ENCODE measurements at regions not wholly inside any gene's neighbourhood (a gene's known extent, or its start where the extent isn't known, plus 50 kb on each side); places are given as distances from the start of the nearest gene placed in this dataset.

- Histone ChIP-seq H3K27ac (ENCODE audit: low read depth, low read length) (no peak overlapping the region), H3K27me3 (ENCODE audit: control insufficient read depth, insufficient read depth, low read length) (no peaks in the 10 kb centered on the region)
Measured at GRCh38 chr18:77329651-77330050, 80.0 kb downstream of the GALR1 start.

DNA sequence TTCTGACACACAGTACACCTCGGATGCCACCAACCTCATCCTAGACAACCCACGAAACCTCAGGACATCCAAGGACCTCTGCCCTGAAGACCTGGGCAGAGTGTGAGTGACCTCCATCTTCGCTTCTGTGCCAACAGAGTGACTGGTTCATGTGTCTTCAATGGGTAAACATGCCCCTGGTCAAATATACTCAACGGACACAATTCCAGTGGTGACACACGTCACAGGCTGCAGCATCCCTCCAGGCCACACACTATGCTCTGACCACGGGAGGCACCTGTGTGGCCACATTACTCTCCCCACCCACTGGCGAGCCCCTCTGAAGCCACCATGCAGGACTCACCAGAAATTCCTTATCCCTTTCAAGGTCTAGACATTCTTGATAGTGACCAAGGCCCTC is 85.2 kb downstream of the GALR1 start:
- H3K9ac ChIP-seq (ENCODE audit: low read depth, low read length): no peak overlapping the region
- no peaks in the 10 kb centered on the region for H3K36me3 ChIP-seq (ENCODE audit: control insufficient read depth, insufficient read depth, low read length)
- H3K27ac ChIP-seq (ENCODE audit: low read depth, low read length): no peak overlapping the region
- no peaks in the 10 kb centered on the region for H3K27me3 ChIP-seq (ENCODE audit: control insufficient read depth, insufficient read depth, low read length)
- H3K9me3 ChIP-seq (ENCODE audit: control insufficient read depth, insufficient read depth, low read length): no peaks in the 10 kb centered on the region
- H3K4me1 ChIP-seq (ENCODE audit: control insufficient read depth, insufficient read depth, low read length): no peaks in the 10 kb centered on the region; the same call in 1 of the 2 replicates
- H3K4me3 ChIP-seq (ENCODE audit: low read depth, low read length): no peak overlapping the region

More at GRCh38 chr18:77329651-77330050, 80.0 kb downstream of the GALR1 start:
- Histone ChIP-seq H3K4me1 (ENCODE audit: control insufficient read depth, insufficient read depth, low read length) (no peaks in the 10 kb centered on the region), H3K4me3 (ENCODE audit: low read depth, low read length) (no peak overlapping the region), H3K9ac (ENCODE audit: low read depth, low read length) (no peak overlapping the region), H3K36me3 (ENCODE audit: control insufficient read depth, insufficient read depth, low read length) (no peaks in the 10 kb centered on the region), H3K9me3 (ENCODE audit: control insufficient read depth, insufficient read depth, low read length) (no peaks in the 10 kb centered on the region)

DNA sequence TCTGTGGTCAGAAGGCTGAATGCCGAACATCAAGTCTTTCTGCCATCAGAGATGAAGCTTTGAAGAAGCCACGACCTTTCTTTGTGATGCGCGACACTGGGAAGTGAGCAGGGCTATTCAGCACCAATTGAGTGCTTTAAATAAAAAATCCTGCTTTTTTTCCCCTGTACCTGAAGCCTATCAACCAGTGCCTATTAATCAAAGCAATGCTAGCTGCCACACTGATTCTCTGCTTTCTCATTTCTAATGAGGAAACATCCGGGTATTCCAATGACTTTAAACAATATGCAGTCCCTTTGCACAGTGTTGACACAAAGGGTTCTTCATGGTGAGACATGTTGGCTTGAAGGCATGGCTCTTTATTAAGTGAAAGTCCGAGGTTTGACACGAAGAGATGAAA is 88.0 kb downstream of the GALR1 start:
- Histone ChIP-seq H3K4me3 (ENCODE audit: low read depth, low read length) (no peak overlapping the region), H3K36me3 (ENCODE audit: control insufficient read depth, insufficient read depth, low read length) (no peaks in the 10 kb centered on the region), H3K4me1 (ENCODE audit: control insufficient read depth, insufficient read depth, low read length) (no peaks in the 10 kb centered on the region; the same call in 1 of the 2 replicates), H3K27ac (ENCODE audit: low read depth, low read length) (no peak overlapping the region), H3K9ac (ENCODE audit: low read depth, low read length) (no peak overlapping the region), H3K9me3 (ENCODE audit: control insufficient read depth, insufficient read depth, low read length) (no peaks in the 10 kb centered on the region), H3K27me3 (ENCODE audit: control insufficient read depth, insufficient read depth, low read length) (no peaks in the 10 kb centered on the region)

- H3K9me3 ChIP-seq (ENCODE audit: control insufficient read depth, insufficient read depth, low read length): no peaks in the 10 kb centered on the region
- H3K4me1 ChIP-seq (ENCODE audit: control insufficient read depth, insufficient read depth, low read length): no peaks in the 10 kb centered on the region; the same call in 1 of the 2 replicates
- no peak overlapping the region for H3K4me3 ChIP-seq (ENCODE audit: low read depth, low read length)
- no peaks in the 10 kb centered on the region for H3K27me3 ChIP-seq (ENCODE audit: control insufficient read depth, insufficient read depth, low read length)
- H3K27ac ChIP-seq (ENCODE audit: low read depth, low read length): no peak overlapping the region
- H3K9ac ChIP-seq (ENCODE audit: low read depth, low read length): no peak overlapping the region
- H3K36me3 ChIP-seq (ENCODE audit: control insufficient read depth, insufficient read depth, low read length): no peaks in the 10 kb centered on the region
Measured at GRCh38 chr18:77339093-77339492, 89.4 kb downstream of the GALR1 start.

- Histone ChIP-seq H3K9ac (ENCODE audit: low read depth, low read length) (no peak overlapping the region), H3K4me1 (ENCODE audit: control insufficient read depth, insufficient read depth, low read length) (no peaks in the 10 kb centered on the region; the same call in 1 of the 2 replicates), H3K4me3 (ENCODE audit: low read depth, low read length) (no peak overlapping the region), H3K27me3 (ENCODE audit: control insufficient read depth, insufficient read depth, low read length) (no peaks in the 10 kb centered on the region), H3K9me3 (ENCODE audit: control insufficient read depth, insufficient read depth, low read length) (no peaks in the 10 kb centered on the region), H3K27ac (ENCODE audit: low read depth, low read length) (no peak overlapping the region), H3K36me3 (ENCODE audit: control insufficient read depth, insufficient read depth, low read length) (no peaks in the 10 kb centered on the region)
Measured at GRCh38 chr18:77339623-77340022, 90.0 kb downstream of the GALR1 start.

DNA sequence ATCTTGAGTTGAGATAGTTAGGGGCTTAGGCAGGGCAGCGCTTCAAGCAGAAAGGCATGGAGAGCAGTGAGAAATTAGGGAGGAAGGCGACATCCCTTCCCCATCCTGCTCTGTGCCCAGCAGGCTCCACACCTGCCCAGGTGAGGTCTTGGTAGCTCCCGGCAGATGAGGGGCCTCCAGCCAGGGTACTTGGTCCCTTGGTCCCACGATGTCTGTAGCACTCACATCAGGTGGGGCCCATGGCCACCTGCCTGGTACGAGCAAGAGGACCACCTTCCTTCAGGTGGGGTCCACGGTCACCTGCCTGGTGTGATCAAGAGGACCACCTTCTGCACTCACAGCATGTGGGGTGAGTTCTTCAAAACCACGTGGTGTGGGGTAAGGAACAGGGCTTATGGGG is 91.2 kb downstream of the GALR1 start:
- H3K4me1 ChIP-seq (ENCODE audit: control insufficient read depth, insufficient read depth, low read length): no peaks in the 10 kb centered on the region; the same call in 1 of the 2 replicates

GRCh38 chr18:77341527-77342325 is 92.1 kb downstream of the GALR1 start:
- no peak overlapping the region for H3K27ac ChIP-seq (ENCODE audit: low read depth, low read length)
- H3K4me1 ChIP-seq (ENCODE audit: control insufficient read depth, insufficient read depth, low read length): no peaks in the 10 kb centered on the region; the same call in 1 of the 2 replicates
- no peaks in the 10 kb centered on the region for H3K9me3 ChIP-seq (ENCODE audit: control insufficient read depth, insufficient read depth, low read length)

More for the DNA sequence above, 91.2 kb downstream of the GALR1 start:
- Histone ChIP-seq H3K36me3 (ENCODE audit: control insufficient read depth, insufficient read depth, low read length) (no peaks in the 10 kb centered on the region), H3K27me3 (ENCODE audit: control insufficient read depth, insufficient read depth, low read length) (no peaks in the 10 kb centered on the region), H3K4me3 (ENCODE audit: low read depth, low read length) (no peak overlapping the region), H3K27ac (ENCODE audit: low read depth, low read length) (no peak overlapping the region), H3K9ac (ENCODE audit: low read depth, low read length) (no peak overlapping the region), H3K9me3 (ENCODE audit: control insufficient read depth, insufficient read depth, low read length) (no peaks in the 10 kb centered on the region)

DNA sequence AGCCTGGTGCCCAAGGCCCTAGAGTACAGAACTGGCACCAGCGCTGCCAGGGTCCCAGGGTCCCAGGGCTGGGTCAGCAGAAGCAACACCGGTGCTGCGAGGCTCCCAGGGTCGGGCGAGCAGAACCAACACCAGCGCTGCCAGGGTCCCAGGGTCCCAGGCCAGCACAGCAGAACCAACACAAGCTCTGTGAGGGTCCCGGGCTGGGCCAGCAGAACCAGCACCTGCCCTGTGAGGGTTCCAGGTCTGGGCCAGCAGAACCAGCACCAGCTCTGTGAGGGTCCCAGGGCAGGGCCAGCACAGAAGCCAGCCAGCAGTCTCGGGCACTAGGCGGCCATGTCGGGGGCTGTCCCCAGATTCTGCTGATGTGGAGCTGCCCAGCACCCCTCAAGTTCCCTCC is 93.1 kb downstream of the GALR1 start:
- Histone ChIP-seq H3K9ac (ENCODE audit: low read depth, low read length) (no peak overlapping the region), H3K27ac (ENCODE audit: low read depth, low read length) (no peak overlapping the region), H3K4me1 (ENCODE audit: control insufficient read depth, insufficient read depth, low read length) (no peaks in the 10 kb centered on the region; the same call in 1 of the 2 replicates), H3K4me3 (ENCODE audit: low read depth, low read length) (no peak overlapping the region), H3K36me3 (ENCODE audit: control insufficient read depth, insufficient read depth, low read length) (no peaks in the 10 kb centered on the region), H3K9me3 (ENCODE audit: control insufficient read depth, insufficient read depth, low read length) (no peaks in the 10 kb centered on the region), H3K27me3 (ENCODE audit: control insufficient read depth, insufficient read depth, low read length) (no peaks in the 10 kb centered on the region)

More at GRCh38 chr18:77341527-77342325, 92.1 kb downstream of the GALR1 start:
- Histone ChIP-seq H3K27me3 (ENCODE audit: control insufficient read depth, insufficient read depth, low read length) (no peaks in the 10 kb centered on the region), H3K9ac (ENCODE audit: low read depth, low read length) (no peak overlapping the region), H3K36me3 (ENCODE audit: control insufficient read depth, insufficient read depth, low read length) (no peaks in the 10 kb centered on the region), H3K4me3 (ENCODE audit: low read depth, low read length) (no peak overlapping the region)

DNA sequence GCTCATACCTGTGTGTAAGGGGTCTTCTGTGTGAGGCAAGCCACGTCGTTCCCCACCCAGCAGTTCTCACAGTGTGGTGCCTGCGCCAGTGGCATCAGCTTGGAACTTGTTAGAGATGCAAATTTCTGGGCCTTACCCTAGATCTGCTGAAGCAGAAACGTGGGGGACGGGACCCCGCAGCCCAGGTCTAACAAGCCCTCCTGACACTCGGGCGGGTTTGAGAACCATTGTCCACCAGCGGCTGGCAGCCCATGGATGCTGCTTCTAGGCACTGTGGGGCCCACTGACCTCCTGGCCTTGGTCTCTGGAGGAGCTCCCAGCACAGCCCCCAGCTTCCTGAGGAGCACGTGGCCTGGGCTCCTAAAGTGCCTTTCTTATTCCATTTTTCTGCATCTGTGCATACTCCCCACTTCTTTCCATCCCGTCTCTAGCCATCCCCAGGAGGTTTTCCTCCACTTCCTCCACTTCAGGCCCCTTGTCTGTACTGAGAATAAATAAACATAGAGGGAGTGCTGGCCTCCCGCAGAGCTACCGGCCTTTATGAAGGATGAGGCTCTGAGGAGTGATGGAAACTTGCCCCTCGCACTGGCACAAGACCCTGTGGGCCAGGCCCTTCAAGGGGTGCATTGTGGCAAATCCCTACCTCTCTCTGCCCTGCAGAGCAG is 94.3 kb downstream of the GALR1 start:
- Histone ChIP-seq H3K27me3 (ENCODE audit: control insufficient read depth, insufficient read depth, low read length) (no peaks in the 10 kb centered on the region), H3K27ac (ENCODE audit: low read depth, low read length) (no peak overlapping the region), H3K9ac (ENCODE audit: low read depth, low read length) (no peak overlapping the region), H3K9me3 (ENCODE audit: control insufficient read depth, insufficient read depth, low read length) (no peaks in the 10 kb centered on the region), H3K4me3 (ENCODE audit: low read depth, low read length) (no peak overlapping the region), H3K36me3 (ENCODE audit: control insufficient read depth, insufficient read depth, low read length) (no peaks in the 10 kb centered on the region), H3K4me1 (ENCODE audit: control insufficient read depth, insufficient read depth, low read length) (no peaks in the 10 kb centered on the region)

- Histone ChIP-seq H3K9ac (ENCODE audit: low read depth, low read length) (no peak overlapping the region), H3K4me1 (ENCODE audit: control insufficient read depth, insufficient read depth, low read length) (no peaks in the 10 kb centered on the region), H3K27me3 (ENCODE audit: control insufficient read depth, insufficient read depth, low read length) (no peaks in the 10 kb centered on the region), H3K27ac (ENCODE audit: low read depth, low read length) (no peak overlapping the region), H3K9me3 (ENCODE audit: control insufficient read depth, insufficient read depth, low read length) (no peaks in the 10 kb centered on the region), H3K4me3 (ENCODE audit: low read depth, low read length) (no peak overlapping the region), H3K36me3 (ENCODE audit: control insufficient read depth, insufficient read depth, low read length) (no peaks in the 10 kb centered on the region)
Measured at GRCh38 chr18:77344786-77345500, 95.3 kb downstream of the GALR1 start.

All from HUES48 (cell line).